MM.1S (cell line): ENCODE measurements at regions not wholly inside any gene's neighbourhood (a gene's known extent, or its start where the extent isn't known, plus 50 kb on each side); places are given as distances from the start of the nearest gene placed in this dataset.

ENCODE experiments used
- DNase-seq: peaks from one replicate; pipeline ENCODE4 v3.0.0-alpha.2; 2015
- H2AFZ ChIP-seq: fragments of 300-600 bp; sonication (generic); 2 replicates; pipeline ENCODE4 v1.6.0; 2016; ENCODE audit warnings: antibody characterized with exemption, low read length
- H3F3A ChIP-seq: fragments of 300-600 bp; sonication (generic); 2 replicates; pipeline ENCODE4 v1.6.1; 2016; ENCODE audit warnings: mild to moderate bottlenecking, antibody characterized with exemption, low read length, moderate library complexity, mixed read lengths; ENCODE audit not compliant: insufficient read depth
- H3K27ac ChIP-seq: fragments of 300-600 bp; sonication (generic); 2 replicates; pipeline ENCODE4 v1.5.1; 2016; ENCODE audit warnings: mild to moderate bottlenecking, low read length
- H3K27me3 ChIP-seq: fragments of 300-600 bp; sonication (generic); replicated peaks from 2 replicates; pipeline ENCODE4 v1.6.0; 2016; ENCODE audit warnings: low read length; ENCODE audit not compliant: insufficient read depth
- H3K36me3 ChIP-seq: fragments of 300-600 bp; sonication (generic); replicated peaks from 2 replicates; pipeline ENCODE4 v1.6.1; 2016; ENCODE audit warnings: mild to moderate bottlenecking, low read length, mixed read lengths; ENCODE audit not compliant: insufficient read depth
- H3K4me1 ChIP-seq: fragments of 300-600 bp; sonication (generic); 2 replicates; pipeline ENCODE4 v1.6.1; 2016; ENCODE audit warnings: low read length, mixed read lengths
- H3K4me2 ChIP-seq: fragments of 300-600 bp; sonication (generic); 2 replicates; pipeline ENCODE4 v1.6.0; 2016; ENCODE audit warnings: low read depth, low read length
- H3K4me3 ChIP-seq: fragments of 300-600 bp; sonication (generic); 2 replicates; pipeline ENCODE4 v1.5.1; 2016; ENCODE audit warnings: low read length, mixed read lengths
- H3K79me2 ChIP-seq: fragments of 300-600 bp; sonication (generic); 2 replicates; pipeline ENCODE4 v1.6.1; 2016; ENCODE audit warnings: mixed run types, low read length, mixed read lengths
- H3K9ac ChIP-seq: fragments of 300-600 bp; sonication (generic); 2 replicates; pipeline ENCODE4 v1.6.1; 2016; ENCODE audit warnings: low read length, mixed read lengths
- H3K9me2 ChIP-seq: fragments of 300-600 bp; sonication (generic); replicated peaks from 2 replicates; pipeline ENCODE4 v1.6.1; 2016; ENCODE audit warnings: mild to moderate bottlenecking, low read length, mixed read lengths; ENCODE audit not compliant: insufficient read depth
- H3K9me3 ChIP-seq: fragments of 300-600 bp; sonication (generic); replicated peaks from 2 replicates; pipeline ENCODE4 v1.6.1; 2016; ENCODE audit warnings: mild to moderate bottlenecking, low read length, mixed read lengths; ENCODE audit not compliant: insufficient read depth
- H4K20me1 ChIP-seq: fragments of 300-600 bp; sonication (generic); 2 replicates; pipeline ENCODE4 v1.6.1; 2016; ENCODE audit warnings: mild to moderate bottlenecking, low read length, moderate library complexity, mixed read lengths; ENCODE audit not compliant: insufficient read depth
- EZH2 ChIP-seq: fragments of 300-600 bp; sonication (generic); optimal IDR thresholded peaks from 2 replicates; pipeline ENCODE3; 2017; ENCODE audit warnings: low read depth, mild to moderate bottlenecking, antibody characterized with exemption, low read length, mixed read lengths
- EZH2phosphoT487 ChIP-seq: fragments of 300-600 bp; sonication (generic); IDR thresholded peaks from 2 replicates; pipeline ENCODE4 v1.6.1; 2018; ENCODE audit warnings: antibody characterized with exemption, low read length
- TF ChIP-seq, protein P1 (sequence below): fragments of 300-600 bp; sonication (generic); IDR thresholded peaks from 2 replicates; pipeline ENCODE4 v1.5.1; 2016; ENCODE audit warnings: antibody characterized with exemption, low read length, mixed read lengths

DNA sequence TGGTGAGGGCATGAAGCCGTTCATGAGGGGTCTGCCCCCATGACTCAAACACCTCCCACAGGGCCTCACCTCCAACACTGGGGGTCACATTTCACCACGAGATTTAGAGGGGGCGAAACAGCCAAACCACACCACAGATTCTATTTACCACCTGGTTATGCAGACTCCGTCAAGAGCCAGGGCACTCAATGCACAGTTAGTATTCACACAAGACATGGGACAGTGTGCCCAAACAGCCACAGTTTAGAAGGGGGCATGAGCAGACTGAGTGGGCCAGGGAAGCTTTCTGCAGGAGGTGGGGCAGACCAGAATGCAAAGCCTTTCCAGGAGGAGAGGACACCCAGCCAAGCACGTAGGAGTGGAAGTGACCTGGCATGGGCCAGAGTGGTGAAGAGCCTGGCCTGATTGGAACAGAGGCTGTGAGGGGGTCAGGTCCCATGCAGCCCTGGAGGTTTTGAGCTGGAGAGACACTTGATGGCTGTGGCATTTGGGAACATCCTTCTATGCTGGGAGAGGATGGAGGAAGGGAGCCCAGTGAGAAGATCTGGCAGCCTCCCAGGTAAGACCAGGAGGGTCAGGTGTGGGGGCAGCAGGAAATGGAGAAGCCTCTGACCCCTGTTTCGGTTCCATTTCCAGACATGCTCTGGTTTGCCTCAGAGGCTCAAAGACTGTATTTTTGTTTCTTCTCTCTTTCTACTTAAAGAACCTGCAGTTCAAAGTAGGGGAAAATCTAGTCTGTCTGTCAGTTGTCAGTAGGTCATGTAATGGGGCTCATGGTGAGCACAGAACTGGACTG, 199.1 kb upstream of the NCAM1 start:
- peak; percentile 20 for DNase-seq
- Histone ChIP-seq H2AFZ (peak overlapping the region; percentile 54), H3K4me2 (peak overlapping the region; percentile 69; the same call in 1 of the 2 replicates), H3K9me3 (no peaks in the 10 kb centered on the region), H3K27ac (peak overlapping the region; percentile 61; the same call in 1 of the 2 replicates), H3K9me2 (no peaks in the 10 kb centered on the region), H4K20me1 (no peaks in the 10 kb centered on the region), H3K79me2 (no peaks in the 10 kb centered on the region), H3K4me3 (no peak overlapping the region), H3K9ac (no peak overlapping the region; the same call in 1 of the 2 replicates), H3K36me3 (no peaks in the 10 kb centered on the region), H3F3A (peaks cover 11% of the 10 kb centered on the region), H3K4me1 (peaks cover 16% of the 10 kb centered on the region), H3K27me3 (no peaks in the 10 kb centered on the region)
- no peak for TF ChIP-seq EZH2
- no peak for TF ChIP-seq EZH2phosphoT487

DNA sequence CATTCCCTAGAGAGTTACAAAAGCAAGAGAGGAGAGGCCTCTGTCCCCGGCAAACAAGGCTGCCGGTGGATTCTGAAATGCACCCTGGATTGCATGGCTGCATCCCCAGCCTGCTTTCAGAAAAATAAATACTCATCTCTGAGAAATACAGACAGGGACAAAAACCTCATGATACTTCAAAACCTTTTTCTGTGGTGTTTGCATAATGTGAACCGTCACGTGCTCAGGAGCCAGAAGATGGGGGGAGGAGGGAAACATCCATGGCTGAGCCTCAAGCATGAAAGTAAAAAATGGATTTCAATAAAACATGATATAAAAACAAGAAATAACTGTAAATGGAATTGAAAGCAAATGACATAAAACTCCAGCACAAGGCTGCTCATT, 198.5 kb upstream of the NCAM1 start:
- no peak for DNase-seq
- no peaks in the 10 kb centered on the region for H3K9me3 ChIP-seq
- H3K9me2 ChIP-seq, result no peaks in the 10 kb centered on the region
- no peak overlapping the region for H3K4me3 ChIP-seq
- peaks cover 16% of the 10 kb centered on the region for H3K4me1 ChIP-seq
- H4K20me1 ChIP-seq, result no peaks in the 10 kb centered on the region
- peak overlapping the region; percentile 69; the same call in 1 of the 2 replicates for H3K4me2 ChIP-seq
- no peak overlapping the region; the same call in 1 of the 2 replicates for H3K9ac ChIP-seq
- no peaks in the 10 kb centered on the region for H3K27me3 ChIP-seq
- peak overlapping the region; percentile 61; the same call in 1 of the 2 replicates for H3K27ac ChIP-seq
- TF ChIP-seq, protein P1, sequence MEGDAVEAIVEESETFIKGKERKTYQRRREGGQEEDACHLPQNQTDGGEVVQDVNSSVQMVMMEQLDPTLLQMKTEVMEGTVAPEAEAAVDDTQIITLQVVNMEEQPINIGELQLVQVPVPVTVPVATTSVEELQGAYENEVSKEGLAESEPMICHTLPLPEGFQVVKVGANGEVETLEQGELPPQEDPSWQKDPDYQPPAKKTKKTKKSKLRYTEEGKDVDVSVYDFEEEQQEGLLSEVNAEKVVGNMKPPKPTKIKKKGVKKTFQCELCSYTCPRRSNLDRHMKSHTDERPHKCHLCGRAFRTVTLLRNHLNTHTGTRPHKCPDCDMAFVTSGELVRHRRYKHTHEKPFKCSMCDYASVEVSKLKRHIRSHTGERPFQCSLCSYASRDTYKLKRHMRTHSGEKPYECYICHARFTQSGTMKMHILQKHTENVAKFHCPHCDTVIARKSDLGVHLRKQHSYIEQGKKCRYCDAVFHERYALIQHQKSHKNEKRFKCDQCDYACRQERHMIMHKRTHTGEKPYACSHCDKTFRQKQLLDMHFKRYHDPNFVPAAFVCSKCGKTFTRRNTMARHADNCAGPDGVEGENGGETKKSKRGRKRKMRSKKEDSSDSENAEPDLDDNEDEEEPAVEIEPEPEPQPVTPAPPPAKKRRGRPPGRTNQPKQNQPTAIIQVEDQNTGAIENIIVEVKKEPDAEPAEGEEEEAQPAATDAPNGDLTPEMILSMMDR, result no peak
- TF ChIP-seq EZH2 (no peak), EZH2phosphoT487 (no peak)
- H3K36me3 ChIP-seq, result no peaks in the 10 kb centered on the region
- peak overlapping the region; percentile 54 for H2AFZ ChIP-seq
- no peaks in the 10 kb centered on the region for H3K79me2 ChIP-seq
- H3F3A ChIP-seq, result peaks cover 11% of the 10 kb centered on the region

DNA sequence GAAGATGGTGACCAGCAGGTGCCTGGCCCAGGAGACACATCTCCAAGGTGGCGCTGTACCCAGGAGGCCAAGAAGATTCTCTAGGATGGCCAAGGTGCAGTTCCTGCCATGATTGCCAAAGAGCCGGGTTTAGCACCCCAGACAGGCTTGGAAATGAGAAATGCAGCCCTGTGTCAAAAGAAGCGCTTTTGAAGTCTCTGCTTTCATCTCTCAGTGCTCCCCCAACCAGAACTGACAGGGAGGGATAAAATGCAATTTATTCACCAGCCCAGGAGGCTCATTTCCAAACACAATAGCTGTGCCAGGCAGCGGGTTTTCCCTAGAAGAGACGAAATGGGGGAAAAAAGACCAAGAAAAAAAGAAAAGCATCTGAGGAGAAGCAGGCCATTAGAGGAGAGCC, 195.9 kb upstream of the NCAM1 start:
- no peaks in the 10 kb centered on the region for H3K27me3 ChIP-seq
- H3K79me2 ChIP-seq, result no peaks in the 10 kb centered on the region
- peaks cover 11% of the 10 kb centered on the region for H3F3A ChIP-seq
- no peaks in the 10 kb centered on the region for H3K36me3 ChIP-seq
- TF ChIP-seq, protein P1, result no peak
- TF ChIP-seq EZH2, result no peak
- TF ChIP-seq EZH2phosphoT487, result no peak
- no peak overlapping the region for H3K9ac ChIP-seq
- no peak overlapping the region for H3K4me3 ChIP-seq
- DNase-seq, result no peak
- no peak overlapping the region for H3K27ac ChIP-seq
- H2AFZ ChIP-seq, result no peak overlapping the region
- no peak overlapping the region for H3K4me2 ChIP-seq
- H3K4me1 ChIP-seq, result peaks cover 16% of the 10 kb centered on the region
- no peaks in the 10 kb centered on the region for H3K9me3 ChIP-seq
- no peaks in the 10 kb centered on the region for H4K20me1 ChIP-seq
- no peaks in the 10 kb centered on the region for H3K9me2 ChIP-seq

DNA sequence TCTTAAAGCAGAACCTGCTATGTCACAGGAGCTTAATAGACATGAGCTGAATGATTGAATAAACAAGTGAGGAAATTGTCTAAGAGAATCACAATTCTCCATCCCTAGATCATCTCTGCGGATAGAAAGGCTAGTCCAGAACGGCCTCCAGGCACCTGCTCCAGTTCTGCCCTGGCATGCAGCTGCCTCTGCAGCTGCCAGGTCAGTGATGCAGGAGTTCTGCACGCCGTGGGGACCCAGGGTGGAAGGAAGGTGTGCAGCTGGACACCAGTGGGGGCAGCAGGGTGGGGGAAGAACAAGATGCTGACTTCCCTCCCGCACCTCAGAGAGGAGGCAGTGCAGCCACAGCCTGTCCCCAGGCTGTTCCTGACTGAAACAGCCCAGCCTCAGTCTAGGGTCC, 192.1 kb upstream of the NCAM1 start:
- Histone ChIP-seq H3K9me2 (no peaks in the 10 kb centered on the region), H4K20me1 (no peaks in the 10 kb centered on the region), H2AFZ (no peak overlapping the region), H3K79me2 (no peaks in the 10 kb centered on the region), H3K27ac (no peak overlapping the region), H3K9ac (no peak overlapping the region), H3K36me3 (no peaks in the 10 kb centered on the region), H3K4me3 (no peak overlapping the region), H3K4me1 (no peaks in the 10 kb centered on the region), H3K9me3 (no peaks in the 10 kb centered on the region), H3K4me2 (no peak overlapping the region), H3F3A (no peaks in the 10 kb centered on the region), H3K27me3 (no peaks in the 10 kb centered on the region)
- TF ChIP-seq EZH2, result no peak
- TF ChIP-seq, protein P1, result no peak
- no peak for TF ChIP-seq EZH2phosphoT487
- DNase-seq, result no peak
